Fibroblast of peridontal ligament (primary cell): ENCODE measurements at regions not wholly inside any gene's neighbourhood (a gene's known extent, or its start where the extent isn't known, plus 50 kb on each side); places are given as distances from the start of the nearest gene placed in this dataset.
"Not testable (repeated sequence)": the region's sequence is repeated elsewhere in the genome, so short reads cannot be mapped to it uniquely, and the experiment has no call there.

Experiments
- DNase-seq: peaks from one replicate; pipeline ENCODE4 v3.0.0-alpha.2; 2010; ENCODE audit errors: extremely low read depth

GRCh38 chr18:1811282-1811681 lies 760.0 kb downstream of the METTL4 start:
- DNase-seq, result no peak

GRCh38 chr18:1825296-1825695 lies 746.0 kb downstream of the METTL4 start:
- DNase-seq, result no peak

GRCh38 chr18:1840878-1841277 lies 730.4 kb downstream of the METTL4 start:
- no peak for DNase-seq

- DNase-seq, result no peak
Observed at GRCh38 chr18:1846640-1847039, 724.7 kb downstream of the METTL4 start.

GRCh38 chr18:1848716-1849115 lies 722.6 kb downstream of the METTL4 start:
- DNase-seq, result no peak

GRCh38 chr18:1849386-1849785 lies 721.9 kb downstream of the METTL4 start:
- no peak for DNase-seq

- DNase-seq, result not testable (repeated sequence)
Observed at GRCh38 chr18:1857281-1857680, 714.0 kb downstream of the METTL4 start.

GRCh38 chr18:1861473-1861872 lies 709.8 kb downstream of the METTL4 start:
- DNase-seq, result no peak

GRCh38 chr18:1865869-1866268 lies 705.4 kb downstream of the METTL4 start:
- no peak for DNase-seq

GRCh38 chr18:1872274-1872673 lies 699.0 kb downstream of the METTL4 start:
- no peak for DNase-seq

GRCh38 chr18:1875219-1875618 lies 696.1 kb downstream of the METTL4 start:
- no peak for DNase-seq

- DNase-seq, result no peak
Observed at GRCh38 chr18:1884623-1885022, 686.7 kb downstream of the METTL4 start.

- no peak for DNase-seq
Observed at GRCh38 chr18:1891641-1892040, 679.7 kb downstream of the METTL4 start.

- DNase-seq, result no peak
Observed at GRCh38 chr18:1892191-1892590, 679.1 kb downstream of the METTL4 start.

- no peak for DNase-seq
Observed at GRCh38 chr18:1895456-1896185, 675.7 kb downstream of the METTL4 start.

GRCh38 chr18:1906421-1906820 lies 664.9 kb downstream of the METTL4 start:
- DNase-seq, result no peak

GRCh38 chr18:1907470-1908206 lies 663.7 kb downstream of the METTL4 start:
- DNase-seq, result no peak

- DNase-seq, result peak; percentile 1
Observed at GRCh38 chr18:1914489-1914888, 656.8 kb downstream of the METTL4 start.

- DNase-seq, result no peak
Observed at GRCh38 chr18:1916869-1917523, 654.3 kb downstream of the METTL4 start.

GRCh38 chr18:1917569-1917968 lies 653.7 kb downstream of the METTL4 start:
- no peak for DNase-seq

- no peak for DNase-seq
Observed at GRCh38 chr18:1922066-1922465, 649.2 kb downstream of the METTL4 start.

- no peak for DNase-seq
Observed at GRCh38 chr18:1928711-1929110, 642.6 kb downstream of the METTL4 start.

- no peak for DNase-seq
Observed at GRCh38 chr18:1929720-1930119, 641.6 kb downstream of the METTL4 start.
